ENCODE measurements at regions not wholly inside any gene's neighbourhood (a gene's known extent, or its start where the extent isn't known, plus 50 kb on each side); places are given as distances from the start of the nearest gene placed in this dataset.
"Not testable (repeated sequence)": the region's sequence is repeated elsewhere in the genome, so short reads cannot be mapped to it uniquely, and the experiment has no call there.

GRCh38 chrX:97854086-97854485 lies 970.4 kb downstream of the RPA4 start:
- intact Hi-C loops (cut with micrococcal nuclease): no loop called here

- intact Hi-C loops (cut with micrococcal nuclease): no loop called here
Observed at GRCh38 chrX:97858592-97858991, 974.9 kb downstream of the RPA4 start.

GRCh38 chrX:97860226-97860625 lies 976.5 kb downstream of the RPA4 start:
- intact Hi-C loops (cut with micrococcal nuclease): no loop called here

DNA sequence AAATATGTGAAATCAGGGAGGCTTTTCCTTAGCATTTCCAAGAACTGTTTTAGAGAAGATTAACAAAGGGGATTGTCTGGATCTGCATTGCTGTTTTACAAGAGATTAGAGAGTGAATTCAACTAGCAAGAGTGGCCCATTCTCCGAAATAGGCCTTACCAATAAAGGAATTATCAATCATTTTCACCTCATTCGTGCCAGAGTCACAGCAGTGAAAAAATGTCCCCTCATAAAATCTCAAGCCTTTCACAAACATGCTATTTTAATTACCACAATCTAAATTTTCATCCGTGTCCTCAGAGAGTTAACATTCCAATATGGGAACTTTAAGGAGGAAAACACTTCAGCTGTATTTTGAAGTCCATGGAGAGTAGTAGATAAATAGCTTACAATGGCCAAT lies 979.6 kb downstream of the RPA4 start:
- intact Hi-C loops (cut with micrococcal nuclease): no loop called here

DNA sequence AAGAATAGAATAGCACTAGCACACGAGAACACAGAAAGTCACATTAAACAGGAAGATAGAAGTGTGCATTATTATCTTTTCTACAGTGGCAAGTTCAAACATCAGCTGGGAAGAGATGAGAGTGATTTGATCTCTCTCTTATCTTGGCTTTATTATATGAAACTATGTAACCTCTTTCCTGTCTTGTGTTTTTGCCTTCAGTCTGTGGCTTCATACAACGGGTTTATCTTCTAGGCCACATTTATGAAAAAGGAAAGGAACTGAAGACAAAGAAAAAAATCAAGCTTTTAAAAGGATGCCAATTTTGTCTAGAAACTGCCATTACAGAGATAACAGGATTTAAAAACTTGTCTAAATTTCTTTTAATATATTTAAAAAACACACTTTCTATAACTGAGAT lies 983.6 kb downstream of the RPA4 start:
- intact Hi-C loops (cut with micrococcal nuclease): no loop called here

- intact Hi-C loops (cut with micrococcal nuclease): no loop called here
Observed at GRCh38 chrX:97876697-97877407, 993.1 kb downstream of the RPA4 start.

GRCh38 chrX:97882306-97882705 lies 998.6 kb downstream of the RPA4 start:
- intact Hi-C loops (cut with micrococcal nuclease): no loop called here

DNA sequence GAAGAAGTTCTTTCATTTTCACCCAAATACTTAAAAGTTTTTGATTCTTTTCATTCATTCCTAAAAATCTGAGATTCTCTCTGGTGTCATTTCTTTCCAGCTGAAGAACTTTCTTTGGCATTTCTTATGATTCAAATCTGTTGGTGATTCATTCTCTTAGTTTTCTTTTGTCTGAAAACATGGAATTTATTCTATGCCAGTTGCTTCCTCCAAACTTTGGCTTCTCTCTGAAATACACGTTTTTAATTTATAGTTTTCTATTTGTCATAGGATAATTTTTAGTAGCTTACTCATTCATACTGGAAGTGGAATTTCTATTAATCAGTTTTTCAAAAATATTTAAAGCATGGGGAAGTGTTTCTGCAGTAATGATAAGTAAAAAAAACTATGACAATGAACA lies 1012.0 kb downstream of the RPA4 start:
- intact Hi-C loops (cut with micrococcal nuclease): no loop called here

DNA sequence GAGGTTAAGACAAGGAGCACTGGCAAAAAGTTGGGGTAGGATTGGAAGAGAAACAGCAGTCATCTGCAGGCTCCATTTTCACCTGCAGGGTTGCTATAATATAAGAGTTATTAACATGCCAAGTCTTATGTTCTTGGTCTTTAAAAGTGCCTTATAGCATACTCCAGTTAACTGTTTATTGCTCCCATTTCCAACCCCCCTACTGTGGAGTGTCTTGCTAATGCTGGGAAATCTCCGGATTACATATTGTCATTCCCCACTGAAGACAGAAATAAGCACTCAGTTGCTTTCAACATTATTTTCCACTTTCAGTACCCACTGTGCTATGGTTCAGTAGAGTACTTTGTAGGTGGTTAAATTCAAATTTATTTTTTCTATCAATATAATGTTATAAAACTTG lies 1014.3 kb downstream of the RPA4 start:
- intact Hi-C loops (cut with micrococcal nuclease): no loop called here

- intact Hi-C loops (cut with micrococcal nuclease): no loop called here
Observed at GRCh38 chrX:97898798-97899197, 1015.1 kb downstream of the RPA4 start.

DNA sequence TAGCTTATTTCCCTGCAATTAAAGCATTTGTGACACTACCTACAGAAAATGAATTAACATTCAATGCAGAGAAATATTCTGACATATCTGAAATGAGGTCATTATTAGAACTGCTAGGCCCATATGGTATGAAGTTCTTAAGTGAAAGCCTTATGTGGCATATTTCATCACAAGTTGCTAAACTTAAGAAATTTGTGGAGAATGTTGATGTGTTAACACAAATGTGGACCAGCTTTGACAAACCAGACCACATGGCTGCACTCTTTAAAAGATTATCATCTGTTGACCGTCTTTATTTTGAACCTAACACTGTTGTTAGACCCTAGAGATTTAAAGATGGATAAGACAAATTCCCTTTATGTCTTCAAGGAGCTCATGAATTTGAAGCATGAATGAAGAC lies 1024.1 kb downstream of the RPA4 start:
- intact Hi-C loops (cut with micrococcal nuclease): no loop called here

GRCh38 chrX:97909245-97909644 lies 1025.5 kb downstream of the RPA4 start:
- intact Hi-C loops (cut with micrococcal nuclease): no loop called here

- intact Hi-C loops (cut with micrococcal nuclease): not testable (repeated sequence)
Observed at GRCh38 chrX:97915390-97915789, 1031.7 kb downstream of the RPA4 start.

- intact Hi-C loops (cut with micrococcal nuclease): not testable (repeated sequence)
Observed at GRCh38 chrX:97921223-97921622, 1037.5 kb downstream of the RPA4 start.

- intact Hi-C loops (cut with micrococcal nuclease): no loop called here
Observed at GRCh38 chrX:97931586-97931985, 1047.9 kb downstream of the RPA4 start.

GRCh38 chrX:97936296-97936695 lies 1052.6 kb downstream of the RPA4 start:
- intact Hi-C loops (cut with micrococcal nuclease): no loop called here

DNA sequence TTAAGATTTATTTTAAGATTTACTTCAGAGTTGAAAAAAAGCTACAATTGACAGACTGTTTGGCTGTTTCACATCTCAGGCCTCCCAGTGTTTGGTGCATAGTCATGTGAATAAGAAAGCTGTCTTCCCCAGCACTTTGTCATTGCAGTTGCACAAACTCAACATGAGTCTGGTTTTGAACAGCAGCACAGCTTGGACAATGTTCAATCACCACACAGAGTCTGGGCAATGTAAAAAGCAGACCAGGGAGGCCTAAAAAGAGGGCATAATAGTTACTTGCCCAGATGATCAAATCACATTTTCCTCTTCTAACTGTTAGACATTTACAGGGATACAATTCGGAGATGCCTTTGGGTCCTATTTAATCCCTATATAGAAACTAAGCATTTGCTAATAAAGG lies 1055.0 kb downstream of the RPA4 start:
- intact Hi-C loops (cut with micrococcal nuclease): no loop called here

DNA sequence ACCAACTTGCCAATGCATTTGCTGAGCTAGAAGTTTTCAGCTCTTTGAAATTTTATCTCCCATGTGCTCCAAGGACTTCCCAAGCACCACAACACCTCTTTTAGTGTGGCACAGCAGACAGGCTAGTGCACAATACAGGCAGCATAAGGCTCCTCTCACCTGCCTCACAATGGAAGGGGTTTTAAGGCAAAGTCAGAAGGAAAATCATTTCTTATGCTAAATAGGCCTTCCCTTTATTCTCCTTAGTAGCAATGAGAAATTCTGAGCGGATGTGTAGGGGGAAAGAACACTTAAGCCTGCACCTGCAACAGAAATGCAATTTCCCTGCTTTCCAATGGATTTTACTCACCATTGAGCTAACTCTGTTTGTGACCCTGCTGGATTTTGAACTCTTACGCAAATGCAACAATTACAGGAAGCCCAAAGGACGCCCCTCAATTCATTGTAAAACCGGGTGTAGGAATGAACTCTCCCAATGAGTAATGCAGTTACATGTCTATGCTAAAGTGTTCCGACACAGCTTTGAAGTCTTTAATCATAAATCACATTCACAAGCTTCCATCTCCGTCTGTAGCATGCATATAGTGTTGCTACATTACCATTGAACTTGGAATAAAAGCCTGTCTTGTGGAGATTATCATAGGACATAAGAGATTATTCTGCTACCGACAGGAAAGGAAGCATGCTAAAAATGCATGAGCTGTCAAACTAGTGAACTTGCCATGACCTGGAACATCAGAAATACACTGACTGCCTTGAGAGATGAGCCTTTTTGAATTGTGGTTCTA lies 1084.9 kb downstream of the RPA4 start:
- intact Hi-C loops (cut with micrococcal nuclease): no loop called here

DNA sequence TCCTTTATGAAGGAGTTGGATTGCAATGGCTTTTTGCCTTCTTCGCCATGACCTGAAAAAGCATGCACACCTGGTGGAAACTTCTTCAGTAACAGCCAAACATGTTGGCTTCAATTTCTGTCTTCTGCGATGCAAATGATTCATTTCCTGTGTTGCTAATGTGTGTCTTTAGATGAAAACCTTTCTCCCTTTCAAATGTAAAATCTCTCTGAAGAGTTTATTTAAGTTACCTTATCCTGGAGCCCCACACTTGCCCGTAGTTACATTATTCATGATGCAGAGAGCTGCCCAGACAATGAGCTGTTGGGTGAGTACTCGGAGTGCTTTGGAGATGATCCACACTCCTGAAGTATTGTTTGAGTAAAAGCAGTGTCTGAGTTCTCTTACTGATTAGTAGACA lies 1100.9 kb downstream of the RPA4 start:
- intact Hi-C loops (cut with micrococcal nuclease): no loop called here

- intact Hi-C loops (cut with micrococcal nuclease): no loop called here
Observed at GRCh38 chrX:97985096-97985495, 1101.4 kb downstream of the RPA4 start.

DNA sequence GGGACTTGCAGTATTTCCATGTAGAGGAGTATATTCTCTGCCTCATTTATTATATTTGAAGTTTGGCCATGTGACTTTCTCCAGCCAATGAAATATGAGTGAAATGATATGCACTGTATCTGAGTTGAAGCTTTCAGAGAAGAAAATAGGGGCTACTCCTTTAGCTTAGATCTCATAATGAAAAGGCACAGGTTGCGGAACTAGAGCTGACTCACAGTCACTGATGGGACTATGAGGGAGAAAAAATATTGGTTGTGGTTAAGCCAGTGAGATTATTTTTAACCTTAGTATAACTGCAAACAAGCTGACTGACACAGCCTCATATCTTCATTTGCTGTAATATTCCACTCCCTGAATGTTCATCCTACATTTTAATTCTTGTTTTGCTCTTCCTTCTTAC lies 1104.3 kb downstream of the RPA4 start:
- intact Hi-C loops (cut with micrococcal nuclease): no loop called here

GRCh38 chrX:97995834-97996233 lies 1112.1 kb downstream of the RPA4 start:
- intact Hi-C loops (cut with micrococcal nuclease): no loop called here

GRCh38 chrX:98028691-98029090 lies 1145.0 kb downstream of the RPA4 start:
- intact Hi-C loops (cut with micrococcal nuclease): no loop called here

Data from T-helper 1 cell treated with Interleukin-12 subunit alpha and Interleukin-12 subunit beta and Interleukin-4 antibody, amounts not matched to agents 30 ng/mL and 1 ng/mL, for 36 hours (primary cell).